HCT116 (cell line): ENCODE measurements at regions not wholly inside any gene's neighbourhood (a gene's known extent, or its start where the extent isn't known, plus 50 kb on each side); places are given as distances from the start of the nearest gene placed in this dataset.

ENCODE experiments used
- ATAC-seq: fragments of 200-7000 bp; cut with Tn5 transposase; 2 replicates; pipeline ENCODE4 v1.9.1; 2020; ENCODE audit warnings: mild to moderate bottlenecking, moderate library complexity
- BruUV-seq: library from RNA; stranded (reverse); fragments of 400-500 nt; replicated peaks from 2 replicates; lab custom pipeline; 2021; lab: Mats Ljungman, UMichigan
- CTCF ChIA-PET: fragments of 300-600 bp; sonication (Branson Sonifier 250); formaldehyde crosslinking; loops from one replicate; lab custom pipeline; 2021; ENCODE audit warnings: antibody characterized with exemption; lab: Charles Lee
- POLR2A ChIA-PET: fragments of 300-600, 350-600 bp; sonication (Branson Sonifier 250); formaldehyde crosslinking; loops from one replicate; lab custom pipeline; 2021; ENCODE audit warnings: antibody characterized with exemption; lab: Charles Lee
- RAD21 ChIA-PET, 2 experiments: fragments of 300-600 bp; sonication (Branson Sonifier 250); formaldehyde crosslinking; loops; one replicate each; lab custom pipeline; 2023; ENCODE audit warnings: low total read pairs in 2 of 2; ENCODE audit not compliant: uncharacterized antibody in 2 of 2, unreplicated experiment in 2 of 2, low non-redundant PET in 1 of 2; lab: Charles Lee
- DNase-seq: peaks from one replicate; pipeline ENCODE4 v3.0.0-alpha.2; 2010; ENCODE audit warnings: low read depth, low spot score
- H2AFZ ChIP-seq: fragments of 200-600 bp; shearing (Covaris generic), sonication (generic); 2 replicates; pipeline ENCODE4 v1.6.1; 2017; ENCODE audit warnings: low read depth, mixed run types, mixed read lengths, antibody characterized with exemption, low read length; ENCODE audit not compliant: poor library complexity, severe bottlenecking
- H3K27ac ChIP-seq: 2 replicates; pipeline ENCODE4 v1.5.1; 2012; ENCODE audit warnings: low read depth, low read length
- H3K27me3 ChIP-seq: fragments of 200-600 bp; sonication (generic); 2 replicates; pipeline ENCODE4 v1.6.1; 2016; ENCODE audit warnings: mixed run types, low read length, mixed read lengths; ENCODE audit not compliant: insufficient read depth
- H3K36me3 ChIP-seq, 2 experiments: fragments of 200-500 bp in 1 of 2; fragments of 200-600 bp in 1 of 2; sonication (Bioruptor generic) in 1 of 2; sonication (generic) in 1 of 2; 2 replicates each; pipeline versions ENCODE4 v1.5.1 to v1.6.1; 2014 to 2016; ENCODE audit warnings: low read length in 2 of 2, inconsistent platforms in 1 of 2, mixed read lengths in 1 of 2, mixed run types in 1 of 2; ENCODE audit not compliant: insufficient read depth in 2 of 2, control insufficient read depth in 1 of 2
- H3K4me1 ChIP-seq, 2 experiments: fragments of 200-600 bp in 1 of 2; sonication (generic) in 1 of 2; 2 replicates each; pipeline versions ENCODE4 v1.5.1 to v1.6.1; 2012 to 2017; ENCODE audit warnings: low read length in 2 of 2, inconsistent platforms in 1 of 2, mild to moderate bottlenecking in 1 of 2, mixed read lengths in 1 of 2, mixed run types in 1 of 2, moderate library complexity in 1 of 2; ENCODE audit not compliant: insufficient read depth in 2 of 2, control insufficient read depth in 1 of 2
- H3K4me2 ChIP-seq: fragments of 200-600 bp; sonication (generic); 2 replicates; pipeline ENCODE4 v1.6.1; 2017; ENCODE audit warnings: mixed run types, low read length, mixed read lengths
- H3K4me3 ChIP-seq, 2 experiments: fragments of 200-600 bp in 1 of 2; sonication (generic) in 1 of 2; replicated peaks in 1 of 2; 2 replicates each; pipeline ENCODE4 v1.5.1; 2011 to 2016; ENCODE audit warnings: low read length in 2 of 2, control low read depth in 1 of 2, low read depth in 1 of 2, mild to moderate bottlenecking in 1 of 2, mixed read lengths in 1 of 2, mixed run types in 1 of 2
- H3K79me2 ChIP-seq: fragments of 200-600 bp; sonication (generic); 2 replicates; pipeline ENCODE4 v1.6.1; 2017; ENCODE audit warnings: mild to moderate bottlenecking, mixed run types, low read length, moderate library complexity, mixed read lengths; ENCODE audit not compliant: insufficient read depth
- H3K9ac ChIP-seq: fragments of 200-600 bp; sonication (generic); 2 replicates; pipeline ENCODE4 v1.6.1; 2016; ENCODE audit warnings: low read length, mixed read lengths
- H3K9me2 ChIP-seq: fragments of 200-600 bp; sonication (generic), shearing (Covaris generic); 2 replicates; pipeline ENCODE4 v1.6.1; 2017; ENCODE audit warnings: mixed run types, mild to moderate bottlenecking, moderate library complexity; ENCODE audit not compliant: insufficient read depth
- H3K9me3 ChIP-seq, 2 experiments: fragments of 200-500 bp in 1 of 2; fragments of 200-600 bp in 1 of 2; sonication (Bioruptor generic) in 1 of 2; sonication (generic) in 1 of 2; 2 replicates each; pipeline ENCODE4 v1.6.1; 2014 to 2017; ENCODE audit warnings: low read length in 2 of 2, mixed read lengths in 2 of 2, inconsistent platforms in 1 of 2, low read depth in 1 of 2, mild to moderate bottlenecking in 1 of 2, mixed run types in 1 of 2, moderate library complexity in 1 of 2; ENCODE audit not compliant: control insufficient read depth in 1 of 2, insufficient read depth in 1 of 2
- H4K20me1 ChIP-seq: fragments of 200-600 bp; sonication (generic), shearing (Covaris generic); 2 replicates; pipeline ENCODE4 v1.6.1; 2017; ENCODE audit warnings: mixed run types, mild to moderate bottlenecking, moderate library complexity; ENCODE audit not compliant: insufficient read depth
- ATF3 ChIP-seq: IDR thresholded peaks from 2 replicates; pipeline ENCODE4 v1.6.1; 2012
- CEBPB ChIP-seq: IDR thresholded peaks from 2 replicates; pipeline ENCODE4 v1.6.1; 2012; ENCODE audit warnings: low read depth
- EGR1 ChIP-seq: IDR thresholded peaks from 2 replicates; pipeline ENCODE4 v1.6.1; 2012; ENCODE audit warnings: low read depth
- ELF1 ChIP-seq: IDR thresholded peaks from 2 replicates; pipeline ENCODE4 v1.6.1; 2012; ENCODE audit warnings: low read depth, borderline replicate concordance
- EZH2phosphoT487 ChIP-seq: fragments of 200-600 bp; IDR thresholded peaks from 2 replicates; pipeline ENCODE4 v1.6.1; 2018; ENCODE audit warnings: antibody characterized with exemption, borderline replicate concordance
- FOSL1 ChIP-seq: IDR thresholded peaks from 2 replicates; pipeline ENCODE4 v1.6.1; 2012; ENCODE audit warnings: low read depth
- POLR2A ChIP-seq: IDR thresholded peaks from 2 replicates; pipeline ENCODE4 v1.7.0; 2011; ENCODE audit warnings: borderline replicate concordance; ENCODE audit not compliant: insufficient read depth, insufficient read length; ENCODE audit errors: extremely low read depth
- RAD21 ChIP-seq: IDR thresholded peaks from 2 replicates; pipeline ENCODE4 v1.6.1; 2012; ENCODE audit warnings: low read depth, mild to moderate bottlenecking
- REST ChIP-seq: IDR thresholded peaks from 2 replicates; pipeline ENCODE4 v1.6.1; 2012; ENCODE audit warnings: low read depth
- SP1 ChIP-seq: IDR thresholded peaks from 2 replicates; pipeline ENCODE4 v1.6.1; 2012; ENCODE audit warnings: low read depth
- SRF ChIP-seq: IDR thresholded peaks from 2 replicates; pipeline ENCODE4 v1.6.1; 2012; ENCODE audit warnings: low read depth
- YY1 ChIP-seq: IDR thresholded peaks from 2 replicates; pipeline ENCODE4 v1.6.1; 2011; ENCODE audit warnings: low read length, low read depth, moderate library complexity, mild to moderate bottlenecking; ENCODE audit not compliant: insufficient replicate concordance; ENCODE audit errors: extremely low read depth
- ZNF274 ChIP-seq: fragments of 200-500 bp; sonication (Bioruptor generic); IDR thresholded peaks from 2 replicates; pipeline ENCODE4 v1.6.1; 2014; ENCODE audit warnings: mild to moderate bottlenecking, low read depth, low read length, inconsistent platforms
- intact Hi-C: fragments of 100-400 bp; cut with micrococcal nuclease; formaldehyde crosslinking; loops from 2 replicates; pipeline ENCODE4 v1.10.0; 2022

- ATAC-seq (no peak), DNase-seq (no peak)
- Histone ChIP-seq H3K4me1 (no peaks in the 10 kb centered on the region), H3K9me2 (no peaks in the 10 kb centered on the region), H4K20me1 (no peaks in the 10 kb centered on the region), H3K9me3 (no peaks in the 10 kb centered on the region), H3K27me3 (no peaks in the 10 kb centered on the region), H3K9ac (no peak overlapping the region), H2AFZ (no peak overlapping the region), H3K4me2 (no peak overlapping the region), H3K27ac (no peak overlapping the region), H3K4me3 (no peak overlapping the region), H3K36me3 (no peaks in the 10 kb centered on the region), H3K79me2 (no peaks in the 10 kb centered on the region)
- BruUV-seq, result no TSS peak
- RAD21 ChIA-PET, result no interaction called here
- POLR2A ChIA-PET, result interaction anchor here (0.7 kb wide), 1 partner anchor 8 kb away, joined by 4 read pairs; no protein-coding TSS in a partner anchor
- CTCF ChIA-PET, result no interaction called here
- intact Hi-C loops, result no loop called here
- TF ChIP-seq EGR1 (no peak), ELF1 (no peak), CEBPB (no peak), ZNF274 (no peak), EZH2phosphoT487 (no peak), SRF (no peak), FOSL1 (no peak), SP1 (no peak), RAD21 (no peak), POLR2A (no peak), REST (no peak), YY1 (no peak), ATF3 (no peak)
Measured at GRCh38 chr10:3412071-3412582, 239.5 kb upstream of the PITRM1 start.
